ENCODE measurements at regions not wholly inside any gene's neighbourhood (a gene's known extent, or its start where the extent isn't known, plus 50 kb on each side); places are given as distances from the start of the nearest gene placed in this dataset.

DNA sequence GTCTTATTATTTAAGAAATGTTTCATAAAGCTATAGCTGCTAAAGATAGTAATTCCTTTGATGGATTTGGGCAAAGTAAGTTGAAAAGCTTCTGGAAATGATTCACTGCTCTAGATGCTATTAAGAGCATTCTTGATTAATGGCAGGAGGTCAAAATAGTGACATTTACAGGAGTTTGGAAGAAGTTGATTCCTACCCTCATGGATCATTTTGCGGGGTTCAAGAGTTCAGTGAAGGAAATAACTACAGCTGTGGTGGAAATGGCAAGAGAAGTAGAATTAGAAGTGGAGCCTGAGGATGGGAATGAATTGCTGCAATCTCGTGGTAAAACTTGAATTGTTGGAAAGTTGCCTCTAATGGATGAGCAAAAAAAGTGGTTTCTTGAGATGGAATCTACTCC lies 316.1 kb downstream of the UTRN start:
- Histone ChIP-seq H2AFZ (ENCODE audit: low read length) (no peak overlapping the region), H3K27me3 (ENCODE audit: low read length) (no peaks in the 10 kb centered on the region), H3K4me3 (ENCODE audit: low read length) (no peak overlapping the region), H3K9ac (ENCODE audit: low read length) (no peak overlapping the region), H3F3A (ENCODE audit: low read length, unreplicated experiment) (no peaks in the 10 kb centered on the region), H3K9me3 (ENCODE audit: low read length) (no peaks in the 10 kb centered on the region), H3K27ac (ENCODE audit: low read length) (no peak overlapping the region), H3K79me2 (ENCODE audit: low read length) (no peaks in the 10 kb centered on the region), H3K4me1 (ENCODE audit: insufficient read depth, low read length) (no peaks in the 10 kb centered on the region), H3K4me2 (ENCODE audit: low read length) (no peak overlapping the region), H4K20me1 (ENCODE audit: low read length) (no peaks in the 10 kb centered on the region), H3K36me3 (ENCODE audit: low read depth, low read length) (no peaks in the 10 kb centered on the region), H3K9me2 (replicated peaks; ENCODE audit: low read length) (no peaks in the 10 kb centered on the region)
- intact Hi-C loops (cut with micrococcal nuclease): no loop called here
- DNase-seq (no peak), ATAC-seq (no peak)
- CTCF ChIA-PET: no interaction called here
- TF ChIP-seq EZH2phosphoT487 (IDR thresholded peaks at IDR 0.05; ENCODE audit: borderline replicate concordance, low read length): no peak
- TF ChIP-seq EZH2 (IDR thresholded peaks at IDR 0.05; ENCODE audit: low read length, unreplicated experiment): no peak
- TF ChIP-seq CTCF (conservative IDR thresholded peaks at IDR 0.05; ENCODE audit: low read depth, low read length): no peak
- BruUV-seq (replicated peaks): no TSS peak
- POLR2A ChIA-PET (ENCODE audit: unreplicated experiment): no interaction called here

DNA sequence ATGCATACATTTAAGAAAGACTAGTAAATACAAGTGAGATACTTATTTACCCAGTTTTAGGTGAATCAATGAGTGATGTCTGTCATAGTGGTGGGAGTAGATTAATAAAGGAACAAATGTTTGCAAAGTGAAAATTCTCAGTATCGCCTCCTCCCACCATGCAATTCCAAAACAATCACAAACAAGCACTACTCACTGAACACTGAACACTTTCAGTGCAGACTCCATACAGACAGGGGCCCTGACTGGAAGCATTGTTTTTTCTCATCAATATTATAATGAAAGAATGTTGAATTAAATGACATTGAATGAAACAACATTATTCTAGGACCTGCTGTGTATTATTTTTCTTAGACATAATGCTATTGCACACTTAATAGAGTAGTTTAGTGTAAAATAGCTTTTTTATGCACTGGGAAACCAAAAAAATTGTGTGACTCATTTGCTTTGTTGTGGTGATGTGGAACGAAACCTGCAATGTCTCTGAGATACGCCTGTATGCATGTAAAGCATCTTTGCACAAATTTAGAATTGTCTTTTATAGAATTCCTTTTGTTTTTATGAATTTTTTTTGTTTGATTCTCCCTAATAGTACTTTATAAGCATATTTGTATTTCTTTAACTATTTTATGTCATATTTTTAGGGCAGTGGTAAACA lies 317.5 kb downstream of the UTRN start:
- POLR2A ChIA-PET (ENCODE audit: unreplicated experiment): no interaction called here

DNA sequence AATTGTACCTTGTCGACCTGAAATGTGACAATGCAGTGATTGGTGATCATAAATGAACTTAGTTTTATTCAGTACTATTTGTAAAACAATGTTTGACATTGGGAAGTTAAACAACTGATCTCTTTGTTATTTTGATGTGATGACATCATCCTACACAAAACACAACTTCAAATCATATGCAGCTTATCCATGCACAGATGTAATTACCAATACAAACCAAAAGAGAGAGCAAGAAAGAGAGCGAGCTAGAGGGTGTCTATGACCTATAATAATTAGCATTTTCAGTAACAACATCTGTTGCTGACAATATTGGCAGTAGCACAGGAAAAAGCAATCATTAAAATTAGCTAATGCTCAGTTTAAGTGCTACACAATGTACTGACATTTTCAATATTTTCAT lies 320.9 kb downstream of the UTRN start:
- CTCF ChIA-PET: no interaction called here
- Histone ChIP-seq H2AFZ (ENCODE audit: low read length) (no peak overlapping the region), H3K27ac (ENCODE audit: low read length) (no peak overlapping the region), H3K9me2 (replicated peaks; ENCODE audit: low read length) (no peaks in the 10 kb centered on the region), H3K27me3 (ENCODE audit: low read length) (no peaks in the 10 kb centered on the region), H3K9me3 (ENCODE audit: low read length) (no peaks in the 10 kb centered on the region), H3K79me2 (ENCODE audit: low read length) (no peaks in the 10 kb centered on the region), H3K4me2 (ENCODE audit: low read length) (no peak overlapping the region), H3K9ac (ENCODE audit: low read length) (no peak overlapping the region), H3F3A (ENCODE audit: low read length, unreplicated experiment) (no peaks in the 10 kb centered on the region), H3K36me3 (ENCODE audit: low read depth, low read length) (no peaks in the 10 kb centered on the region), H4K20me1 (ENCODE audit: low read length) (no peaks in the 10 kb centered on the region), H3K4me1 (ENCODE audit: insufficient read depth, low read length) (no peaks in the 10 kb centered on the region), H3K4me3 (ENCODE audit: low read length) (no peak overlapping the region)
- BruUV-seq (replicated peaks): no TSS peak
- TF ChIP-seq CTCF (conservative IDR thresholded peaks at IDR 0.05; ENCODE audit: low read depth, low read length) (no peak), EZH2phosphoT487 (IDR thresholded peaks at IDR 0.05; ENCODE audit: borderline replicate concordance, low read length) (no peak), EZH2 (IDR thresholded peaks at IDR 0.05; ENCODE audit: low read length, unreplicated experiment) (no peak)
- intact Hi-C loops (cut with micrococcal nuclease): no loop called here
- ATAC-seq: no peak
- POLR2A ChIA-PET (ENCODE audit: unreplicated experiment): no interaction called here
- DNase-seq: no peak

More for the DNA sequence above, 317.5 kb downstream of the UTRN start:
- H3K36me3 ChIP-seq (ENCODE audit: low read depth, low read length): no peaks in the 10 kb centered on the region
- no peaks in the 10 kb centered on the region for H3K27me3 ChIP-seq (ENCODE audit: low read length)
- ATAC-seq: no peak
- H3K9me3 ChIP-seq (ENCODE audit: low read length): no peaks in the 10 kb centered on the region
- no peak overlapping the region for H2AFZ ChIP-seq (ENCODE audit: low read length)
- BruUV-seq (replicated peaks): no TSS peak
- H3K4me2 ChIP-seq (ENCODE audit: low read length): no peak overlapping the region
- no peaks in the 10 kb centered on the region for H3F3A ChIP-seq (ENCODE audit: low read length, unreplicated experiment)
- TF ChIP-seq EZH2 (IDR thresholded peaks at IDR 0.05; ENCODE audit: low read length, unreplicated experiment): no peak
- no peak for TF ChIP-seq EZH2phosphoT487 (IDR thresholded peaks at IDR 0.05; ENCODE audit: borderline replicate concordance, low read length)
- H3K4me1 ChIP-seq (ENCODE audit: insufficient read depth, low read length): no peaks in the 10 kb centered on the region
- no peak overlapping the region for H3K9ac ChIP-seq (ENCODE audit: low read length)
- intact Hi-C loops (cut with micrococcal nuclease): no loop called here
- no peaks in the 10 kb centered on the region for H3K79me2 ChIP-seq (ENCODE audit: low read length)
- no peaks in the 10 kb centered on the region for H4K20me1 ChIP-seq (ENCODE audit: low read length)
- no peak for DNase-seq
- CTCF ChIA-PET: no interaction called here
- H3K27ac ChIP-seq (ENCODE audit: low read length): no peak overlapping the region
- no peaks in the 10 kb centered on the region for H3K9me2 ChIP-seq (replicated peaks; ENCODE audit: low read length)
- no peak overlapping the region for H3K4me3 ChIP-seq (ENCODE audit: low read length)

All from PC-3 (cell line).